ENCODE measurements at regions not wholly inside any gene's neighbourhood (a gene's known extent, or its start where the extent isn't known, plus 50 kb on each side); places are given as distances from the start of the nearest gene placed in this dataset.

DNA sequence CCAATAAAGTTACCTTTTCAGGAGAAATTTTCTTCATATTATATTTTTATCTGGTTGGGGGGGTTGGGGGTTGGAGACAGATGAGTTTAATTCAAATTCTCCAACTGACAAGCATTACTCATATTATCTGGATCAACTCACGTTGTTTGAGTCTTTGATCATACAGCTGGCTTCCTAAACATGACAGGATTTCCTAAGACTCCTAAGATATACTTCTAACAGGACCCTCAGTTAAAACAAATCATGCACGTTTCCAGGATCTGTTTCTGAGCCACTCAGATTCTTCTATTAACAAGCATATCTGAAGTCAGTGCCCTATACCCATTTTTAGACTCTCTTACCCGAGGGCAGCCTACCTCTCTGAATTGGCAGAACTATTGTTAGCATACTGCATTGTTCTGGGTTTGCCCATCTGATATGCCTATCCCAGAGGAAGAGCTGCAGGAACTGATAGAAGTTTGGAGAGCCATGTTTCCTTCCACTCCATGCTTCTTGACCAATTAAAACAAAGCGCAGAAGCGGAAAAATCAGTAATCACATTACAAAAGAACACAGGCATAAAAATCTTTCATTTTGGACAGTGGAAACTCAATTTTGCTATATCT, 653.9 kb downstream of the LTN1 start:
- Mint-ChIP-seq H3K27ac (no peak overlapping the region), H3K4me3 (no peak overlapping the region), H3K4me1 (no peaks in the 10 kb centered on the region), H3K36me3 (no peaks in the 10 kb centered on the region), H3K27me3 (no peaks in the 10 kb centered on the region), H3K9me3 (no peaks in the 10 kb centered on the region)
- Histone ChIP-seq H3K27ac (ENCODE audit: low read depth, low read length) (no peak overlapping the region), H3K4me3 (ENCODE audit: low read length in 2 of 2) (no peak overlapping the region), H3K9me3 (ENCODE audit: control insufficient read depth in 1 of 2, low read length in 2 of 2) (no peaks in the 10 kb centered on the region), H3K4me1 (ENCODE audit: insufficient read depth, low read length) (no peaks in the 10 kb centered on the region), H3K27me3 (ENCODE audit: insufficient read depth, low read length) (no peaks in the 10 kb centered on the region), H3K36me3 (ENCODE audit: insufficient read depth, low read length) (no peaks in the 10 kb centered on the region)
- ChIA-PET POLR2A (ENCODE audit: partially characterized antibody) (no interaction called here), CTCF (ENCODE audit: partially characterized antibody) (no interaction called here)
- no peak for DNase-seq
- intact Hi-C loops (cut with micrococcal nuclease): no loop called here

DNA sequence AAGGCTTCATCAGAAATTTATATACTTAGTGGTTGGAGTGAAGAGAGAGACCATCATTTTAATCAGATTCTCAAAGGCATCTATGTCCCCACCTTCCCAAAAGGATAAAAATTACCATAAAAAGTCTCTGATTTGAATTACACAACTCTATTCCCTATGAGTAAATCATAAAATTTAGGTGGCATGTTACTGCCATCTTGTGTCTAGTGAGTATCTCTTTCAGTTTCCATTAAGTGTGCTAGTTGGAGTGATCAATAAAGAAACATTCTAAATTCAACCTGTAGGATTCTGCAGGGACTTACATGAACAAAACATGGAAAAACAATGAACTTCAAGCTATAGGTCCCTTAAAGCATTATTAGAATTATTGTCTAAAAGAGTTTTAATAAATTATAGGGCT, 655.4 kb downstream of the LTN1 start:
- ChIA-PET POLR2A (ENCODE audit: partially characterized antibody) (no interaction called here), CTCF (ENCODE audit: partially characterized antibody) (no interaction called here)
- H3K4me3 ChIP-seq (ENCODE audit: low read length in 2 of 2): no peak overlapping the region
- Mint-ChIP-seq H3K36me3 (no peaks in the 10 kb centered on the region), H3K27ac (no peak overlapping the region), H3K4me3 (no peak overlapping the region), H3K4me1 (no peaks in the 10 kb centered on the region), H3K9me3 (no peaks in the 10 kb centered on the region), H3K27me3 (no peaks in the 10 kb centered on the region)
- H3K27ac ChIP-seq (ENCODE audit: low read depth, low read length): no peak overlapping the region
- DNase-seq: no peak
- H3K4me1 ChIP-seq (ENCODE audit: insufficient read depth, low read length): no peaks in the 10 kb centered on the region
- H3K27me3 ChIP-seq (ENCODE audit: insufficient read depth, low read length): no peaks in the 10 kb centered on the region
- intact Hi-C loops (cut with micrococcal nuclease): no loop called here
- H3K9me3 ChIP-seq (ENCODE audit: control insufficient read depth in 1 of 2, low read length in 2 of 2): no peaks in the 10 kb centered on the region
- H3K36me3 ChIP-seq (ENCODE audit: insufficient read depth, low read length): no peaks in the 10 kb centered on the region

DNA sequence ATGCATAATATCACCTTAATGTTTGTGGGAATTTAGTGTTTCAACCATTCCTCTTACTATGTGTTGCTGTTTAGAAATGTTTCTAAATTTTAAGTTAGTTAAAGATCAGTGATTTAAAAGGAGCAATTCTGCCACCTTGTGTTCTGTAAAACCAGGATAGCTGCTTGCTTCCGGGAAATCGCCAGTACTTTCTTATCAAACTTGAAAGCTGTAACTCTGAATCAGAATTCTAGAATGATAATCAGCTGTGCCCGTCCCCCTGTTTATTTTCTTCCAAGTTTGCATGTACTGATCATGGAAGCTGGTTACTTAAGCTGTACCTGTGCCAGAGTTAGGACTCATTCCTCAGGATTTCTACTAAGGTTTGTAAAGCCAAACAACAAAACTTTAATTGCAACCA, 656.4 kb downstream of the LTN1 start:
- Histone ChIP-seq H3K9me3 (ENCODE audit: control insufficient read depth in 1 of 2, low read length in 2 of 2) (no peaks in the 10 kb centered on the region), H3K4me1 (ENCODE audit: insufficient read depth, low read length) (no peaks in the 10 kb centered on the region), H3K36me3 (ENCODE audit: insufficient read depth, low read length) (no peaks in the 10 kb centered on the region), H3K27ac (ENCODE audit: low read depth, low read length) (no peak overlapping the region), H3K27me3 (ENCODE audit: insufficient read depth, low read length) (no peaks in the 10 kb centered on the region), H3K4me3 (ENCODE audit: low read length in 2 of 2) (no peak overlapping the region)
- H3K27me3 Mint-ChIP-seq: no peaks in the 10 kb centered on the region
- ChIA-PET POLR2A (ENCODE audit: partially characterized antibody) (no interaction called here), CTCF (ENCODE audit: partially characterized antibody) (no interaction called here)
- no peaks in the 10 kb centered on the region for H3K36me3 Mint-ChIP-seq
- no peaks in the 10 kb centered on the region for H3K9me3 Mint-ChIP-seq
- intact Hi-C loops (cut with micrococcal nuclease): no loop called here
- H3K4me3 Mint-ChIP-seq: no peak overlapping the region
- H3K27ac Mint-ChIP-seq: no peak overlapping the region
- no peaks in the 10 kb centered on the region for H3K4me1 Mint-ChIP-seq
- DNase-seq: no peak

DNA sequence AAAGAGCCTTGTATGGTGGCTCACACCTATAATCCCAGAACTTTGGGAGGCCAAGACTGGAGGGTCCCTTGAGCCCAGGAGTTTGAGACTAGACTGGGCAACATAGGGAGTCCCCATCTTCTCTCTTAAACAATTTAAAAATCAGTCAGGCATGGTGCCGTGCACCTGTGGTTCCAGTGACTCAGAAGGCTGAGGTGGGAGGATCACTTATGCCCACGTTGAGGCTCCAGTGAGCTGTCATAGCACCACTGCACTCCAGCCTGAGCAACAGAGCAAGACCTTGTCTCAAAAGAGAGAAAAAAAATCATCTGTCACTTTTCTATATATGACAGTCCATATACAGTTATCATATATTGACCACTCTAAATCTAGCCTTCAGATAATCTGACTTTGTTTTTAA, 658.3 kb downstream of the LTN1 start:
- no peaks in the 10 kb centered on the region for H3K27me3 ChIP-seq (ENCODE audit: insufficient read depth, low read length)
- Mint-ChIP-seq H3K9me3 (peaks cover 0 to 14% (median 0%) of the 10 kb centered on the region in 8 donors), H3K36me3 (no peaks in the 10 kb centered on the region), H3K4me3 (no peak overlapping the region), H3K4me1 (no peaks in the 10 kb centered on the region), H3K27ac (no peak overlapping the region), H3K27me3 (peaks cover 0 to 2% of the 10 kb centered on the region in 2 donors)
- CTCF ChIA-PET (ENCODE audit: partially characterized antibody): no interaction called here
- DNase-seq: no peak
- H3K4me1 ChIP-seq (ENCODE audit: insufficient read depth, low read length): no peaks in the 10 kb centered on the region
- H3K9me3 ChIP-seq (ENCODE audit: control insufficient read depth in 1 of 2, low read length in 2 of 2): no peaks in the 10 kb centered on the region
- POLR2A ChIA-PET (ENCODE audit: partially characterized antibody): no interaction called here
- intact Hi-C loops (cut with micrococcal nuclease): no loop called here
- H3K27ac ChIP-seq (ENCODE audit: low read depth, low read length): no peak overlapping the region
- H3K4me3 ChIP-seq (ENCODE audit: low read length in 2 of 2): no peak overlapping the region
- H3K36me3 ChIP-seq (ENCODE audit: insufficient read depth, low read length): no peaks in the 10 kb centered on the region

DNA sequence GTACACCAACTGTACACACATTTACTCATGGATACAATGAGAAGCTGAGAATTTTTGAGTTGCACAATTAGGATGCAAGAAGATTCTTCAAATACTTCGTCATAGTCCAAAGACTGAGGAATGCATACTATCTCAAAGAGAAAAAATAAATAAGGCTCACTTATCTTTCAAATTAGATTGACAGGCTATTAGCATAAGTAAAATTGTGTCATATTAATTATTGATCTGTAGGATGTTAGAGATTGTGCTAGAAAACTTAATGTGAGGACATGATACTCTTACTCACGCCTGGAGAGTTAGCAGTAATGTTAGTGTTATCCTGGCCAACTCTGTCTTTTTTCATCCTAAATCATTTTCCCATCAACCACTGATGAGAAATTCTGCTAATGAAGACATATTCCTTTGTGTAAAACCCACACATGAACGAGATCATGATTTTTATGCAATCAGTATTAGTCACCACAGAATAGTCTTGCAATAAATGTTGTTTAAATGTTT, 659.0 kb downstream of the LTN1 start:
- intact Hi-C loops (cut with micrococcal nuclease): no loop called here
- Histone ChIP-seq H3K4me1 (ENCODE audit: insufficient read depth, low read length) (no peaks in the 10 kb centered on the region), H3K36me3 (ENCODE audit: insufficient read depth, low read length) (no peaks in the 10 kb centered on the region), H3K27ac (ENCODE audit: low read depth, low read length) (no peak overlapping the region), H3K9me3 (ENCODE audit: control insufficient read depth in 1 of 2, low read length in 2 of 2) (no peaks in the 10 kb centered on the region), H3K27me3 (ENCODE audit: insufficient read depth, low read length) (no peaks in the 10 kb centered on the region), H3K4me3 (ENCODE audit: low read length in 2 of 2) (no peak overlapping the region)
- no peaks in the 10 kb centered on the region for H3K4me1 Mint-ChIP-seq
- no peak overlapping the region for H3K4me3 Mint-ChIP-seq
- CTCF ChIA-PET (ENCODE audit: partially characterized antibody): no interaction called here
- no peak for DNase-seq
- H3K27ac Mint-ChIP-seq: no peak overlapping the region
- POLR2A ChIA-PET (ENCODE audit: partially characterized antibody): no interaction called here
- peaks cover 0 to 2% of the 10 kb centered on the region in 2 donors for H3K27me3 Mint-ChIP-seq
- no peaks in the 10 kb centered on the region for H3K36me3 Mint-ChIP-seq
- H3K9me3 Mint-ChIP-seq: peaks cover 0 to 17% (median 1%) of the 10 kb centered on the region in 8 donors

DNA sequence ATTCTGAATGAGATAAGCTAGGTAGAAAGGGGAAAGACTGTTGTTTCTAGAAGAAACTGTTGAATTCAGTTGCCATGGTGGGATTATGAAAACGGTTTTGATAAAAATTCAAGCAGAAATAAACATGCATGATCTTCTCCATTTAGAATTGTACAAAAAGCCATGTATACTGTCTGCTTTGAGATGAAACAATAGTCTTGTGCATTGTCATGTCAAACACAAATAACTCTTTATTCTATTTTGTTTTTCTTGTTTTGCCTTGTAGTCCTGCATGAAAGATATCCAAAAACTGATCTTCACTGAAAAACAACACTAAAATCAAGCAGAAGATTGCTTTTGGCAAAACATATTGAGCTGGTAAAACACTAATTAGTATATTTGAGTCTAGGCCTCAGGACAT, 659.9 kb downstream of the LTN1 start:
- Histone ChIP-seq H3K27me3 (ENCODE audit: insufficient read depth, low read length) (no peaks in the 10 kb centered on the region), H3K9me3 (ENCODE audit: control insufficient read depth in 1 of 2, low read length in 2 of 2) (no peaks in the 10 kb centered on the region), H3K4me3 (ENCODE audit: low read length in 2 of 2) (no peak overlapping the region), H3K27ac (ENCODE audit: low read depth, low read length) (no peak overlapping the region), H3K36me3 (ENCODE audit: insufficient read depth, low read length) (no peaks in the 10 kb centered on the region), H3K4me1 (ENCODE audit: insufficient read depth, low read length) (no peaks in the 10 kb centered on the region)
- H3K9me3 Mint-ChIP-seq: peaks cover 0 to 19% (median 2%) of the 10 kb centered on the region in 8 donors
- no peak overlapping the region for H3K4me3 Mint-ChIP-seq
- no peaks in the 10 kb centered on the region for H3K4me1 Mint-ChIP-seq
- intact Hi-C loops (cut with micrococcal nuclease): no loop called here
- no peak for DNase-seq
- peaks cover 0 to 2% of the 10 kb centered on the region in 2 donors for H3K27me3 Mint-ChIP-seq
- ChIA-PET POLR2A (ENCODE audit: partially characterized antibody) (no interaction called here), CTCF (ENCODE audit: partially characterized antibody) (no interaction called here)
- no peaks in the 10 kb centered on the region for H3K36me3 Mint-ChIP-seq
- H3K27ac Mint-ChIP-seq: no peak overlapping the region

DNA sequence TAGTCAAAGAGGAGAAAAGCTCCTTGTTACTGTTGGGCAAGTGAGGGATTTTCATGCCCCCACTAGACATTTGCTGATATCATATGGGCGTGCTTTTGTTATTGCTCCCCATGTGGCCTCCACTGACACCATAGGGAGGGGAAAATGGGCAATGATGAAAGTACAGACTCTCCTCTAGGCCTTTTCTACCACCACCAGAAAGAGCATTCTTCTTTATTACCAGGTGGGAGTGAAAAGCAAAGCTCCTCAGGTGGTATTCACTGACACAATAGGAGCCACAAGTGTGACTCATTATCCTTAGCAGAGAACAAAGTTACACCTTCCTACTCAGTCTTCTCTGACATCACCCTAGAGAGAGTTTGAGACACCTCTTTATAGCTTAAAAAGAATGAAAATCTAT, 667.1 kb downstream of the LTN1 start:
- H3K27ac ChIP-seq (ENCODE audit: low read depth, low read length): no peak overlapping the region
- Mint-ChIP-seq H3K4me3 (no peak overlapping the region), H3K27ac (no peak overlapping the region), H3K27me3 (no peaks in the 10 kb centered on the region), H3K36me3 (no peaks in the 10 kb centered on the region), H3K9me3 (peaks cover 3 to 37% (median 12%) of the 10 kb centered on the region in 8 donors), H3K4me1 (no peaks in the 10 kb centered on the region)
- intact Hi-C loops (cut with micrococcal nuclease): no loop called here
- no peak for DNase-seq
- POLR2A ChIA-PET (ENCODE audit: partially characterized antibody): no interaction called here
- no peaks in the 10 kb centered on the region for H3K36me3 ChIP-seq (ENCODE audit: insufficient read depth, low read length)
- H3K4me1 ChIP-seq (ENCODE audit: insufficient read depth, low read length): no peaks in the 10 kb centered on the region
- H3K4me3 ChIP-seq (ENCODE audit: low read length in 2 of 2): no peak overlapping the region
- H3K9me3 ChIP-seq (ENCODE audit: control insufficient read depth in 1 of 2, low read length in 2 of 2): peaks cover 0 to 4% of the 10 kb centered on the region in 2 donors
- CTCF ChIA-PET (ENCODE audit: partially characterized antibody): interaction anchor here (0.9 kb wide), 1 partner anchor 71 kb away, joined by 3 read pairs; no protein-coding TSS in a partner anchor
- no peaks in the 10 kb centered on the region for H3K27me3 ChIP-seq (ENCODE audit: insufficient read depth, low read length)

DNA sequence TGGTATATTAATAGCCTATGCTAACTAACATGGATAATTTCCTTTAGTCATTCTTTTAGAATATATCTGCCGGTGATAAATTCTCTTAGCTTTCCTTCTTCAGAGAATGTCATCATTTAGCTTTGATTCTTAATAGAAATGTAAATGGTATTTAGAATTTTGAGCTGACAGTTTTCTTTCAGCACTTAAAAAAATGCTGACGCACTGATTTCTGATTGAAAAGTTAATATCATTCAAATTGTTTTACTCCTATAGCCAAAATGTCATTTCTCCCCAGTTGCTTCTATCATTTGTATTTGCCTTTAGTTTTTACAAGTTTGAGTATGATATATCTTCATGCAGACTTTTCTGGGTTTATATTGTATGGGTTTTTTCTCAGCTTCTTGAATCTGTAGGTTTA, 668.0 kb downstream of the LTN1 start:
- Histone ChIP-seq H3K36me3 (ENCODE audit: insufficient read depth, low read length) (no peaks in the 10 kb centered on the region), H3K4me1 (ENCODE audit: insufficient read depth, low read length) (no peaks in the 10 kb centered on the region), H3K4me3 (ENCODE audit: low read length in 2 of 2) (no peak overlapping the region), H3K27me3 (ENCODE audit: insufficient read depth, low read length) (no peaks in the 10 kb centered on the region), H3K9me3 (ENCODE audit: control insufficient read depth in 1 of 2, low read length in 2 of 2) (peaks cover 0 to 4% of the 10 kb centered on the region in 2 donors), H3K27ac (ENCODE audit: low read depth, low read length) (no peak overlapping the region)
- no peak overlapping the region for H3K4me3 Mint-ChIP-seq
- no peaks in the 10 kb centered on the region for H3K36me3 Mint-ChIP-seq
- intact Hi-C loops (cut with micrococcal nuclease): no loop called here
- H3K9me3 Mint-ChIP-seq: peaks cover 3 to 29% (median 12%) of the 10 kb centered on the region in 8 donors
- ChIA-PET POLR2A (ENCODE audit: partially characterized antibody) (no interaction called here), CTCF (ENCODE audit: partially characterized antibody) (no interaction called here)
- no peaks in the 10 kb centered on the region for H3K4me1 Mint-ChIP-seq
- H3K27ac Mint-ChIP-seq: no peak overlapping the region
- H3K27me3 Mint-ChIP-seq: no peaks in the 10 kb centered on the region
- no peak for DNase-seq

All from CD4-positive, alpha-beta memory T cell (primary cell).